ENCODE measurements at regions not wholly inside any gene's neighbourhood (a gene's known extent, or its start where the extent isn't known, plus 50 kb on each side); places are given as distances from the start of the nearest gene placed in this dataset.

GRCh38 chr6:117128052-117128451 lies 137.3 kb upstream of the VGLL2 start:
- H3K4me2 ChIP-seq (ENCODE audit: low read length), result no peak overlapping the region
- H3K27ac ChIP-seq (ENCODE audit: low read depth, low read length), result no peak overlapping the region
- no CpG with 5 or more reads among the region's 1 CpG for WGBS (ENCODE audit: extremely low coverage, insufficient coverage, insufficient read length)
- H3K4ac ChIP-seq (ENCODE audit: low read depth, low read length), result no peak overlapping the region
- no peaks in the 10 kb centered on the region for H3K4me1 ChIP-seq (ENCODE audit: control insufficient read depth in 1 of 2, insufficient read depth in 2 of 2, low read length in 2 of 2)
- H2BK12ac ChIP-seq (ENCODE audit: low read length), result no peak overlapping the region
- H3K79me1 ChIP-seq (ENCODE audit: low read length), result no peaks in the 10 kb centered on the region
- H3K79me2 ChIP-seq (ENCODE audit: control insufficient read depth, insufficient read depth, low read length, poor library complexity), result no peaks in the 10 kb centered on the region
- no peak overlapping the region for H2AFZ ChIP-seq (ENCODE audit: insufficient read depth, low read length, poor library complexity)
- no peak overlapping the region for H3K14ac ChIP-seq (ENCODE audit: low read length)
- H2BK5ac ChIP-seq (ENCODE audit: low read depth, low read length, poor library complexity), result no peak overlapping the region
- H4K12ac ChIP-seq (ENCODE audit: low read depth, low read length), result no peak overlapping the region
- no peaks in the 10 kb centered on the region for H3K9me3 ChIP-seq (ENCODE audit: insufficient read depth, low read depth, low read length)
- no peaks in the 10 kb centered on the region for H3K36me3 ChIP-seq (ENCODE audit: control insufficient read depth in 1 of 2, insufficient read depth in 2 of 2, low read length in 2 of 2)
- DNase-seq, result no peak
- H2AK5ac ChIP-seq (ENCODE audit: low read length), result no peak overlapping the region
- H3K23ac ChIP-seq (ENCODE audit: low read length), result no peak overlapping the region
- no peak overlapping the region for H4K91ac ChIP-seq (ENCODE audit: low read depth, low read length)
- H2BK120ac ChIP-seq (ENCODE audit: insufficient read depth, low read length, poor library complexity), result no peak overlapping the region
- no peak overlapping the region for H4K8ac ChIP-seq (ENCODE audit: low read depth, low read length)
- H3K18ac ChIP-seq (ENCODE audit: low read length), result no peak overlapping the region
- no peak overlapping the region for H3K4me3 ChIP-seq (ENCODE audit: low read depth, low read length)
- no peaks in the 10 kb centered on the region for H3K27me3 ChIP-seq (ENCODE audit: insufficient read depth, low read length)
- H3K9ac ChIP-seq (ENCODE audit: low read length), result no peak overlapping the region

GRCh38 chr6:117130125-117130524 lies 135.2 kb upstream of the VGLL2 start:
- no CpG with 5 or more reads among the region's 2 CpGs for WGBS (ENCODE audit: extremely low coverage, insufficient coverage, insufficient read length)

GRCh38 chr6:117136702-117137101 lies 128.7 kb upstream of the VGLL2 start:
- no peak overlapping the region for H2BK12ac ChIP-seq (ENCODE audit: low read length)
- H3K14ac ChIP-seq (ENCODE audit: low read length), result no peak overlapping the region
- H3K9me3 ChIP-seq (ENCODE audit: insufficient read depth, low read depth, low read length), result no peaks in the 10 kb centered on the region
- no peaks in the 10 kb centered on the region for H3K27me3 ChIP-seq (ENCODE audit: insufficient read depth, low read length)
- H4K12ac ChIP-seq (ENCODE audit: low read depth, low read length), result no peak overlapping the region
- no peak overlapping the region for H4K91ac ChIP-seq (ENCODE audit: low read depth, low read length)
- H3K36me3 ChIP-seq (ENCODE audit: control insufficient read depth in 1 of 2, insufficient read depth in 2 of 2, low read length in 2 of 2), result no peaks in the 10 kb centered on the region
- H3K18ac ChIP-seq (ENCODE audit: low read length), result no peak overlapping the region
- no peak for DNase-seq
- no peaks in the 10 kb centered on the region for H3K79me2 ChIP-seq (ENCODE audit: control insufficient read depth, insufficient read depth, low read length, poor library complexity)
- no peak overlapping the region for H2AFZ ChIP-seq (ENCODE audit: insufficient read depth, low read length, poor library complexity)
- H3K4me3 ChIP-seq (ENCODE audit: low read depth, low read length), result no peak overlapping the region
- H2BK5ac ChIP-seq (ENCODE audit: low read depth, low read length, poor library complexity), result no peak overlapping the region
- H3K23ac ChIP-seq (ENCODE audit: low read length), result no peak overlapping the region
- H3K4me1 ChIP-seq (ENCODE audit: control insufficient read depth in 1 of 2, insufficient read depth in 2 of 2, low read length in 2 of 2), result no peaks in the 10 kb centered on the region
- no CpG with 5 or more reads among the region's 1 CpG for WGBS (ENCODE audit: extremely low coverage, insufficient coverage, insufficient read length)
- no peak overlapping the region for H3K9ac ChIP-seq (ENCODE audit: low read length)
- no peak overlapping the region for H3K27ac ChIP-seq (ENCODE audit: low read depth, low read length)
- H3K4me2 ChIP-seq (ENCODE audit: low read length), result no peak overlapping the region
- H4K8ac ChIP-seq (ENCODE audit: low read depth, low read length), result no peak overlapping the region
- no peaks in the 10 kb centered on the region for H3K79me1 ChIP-seq (ENCODE audit: low read length)
- H3K4ac ChIP-seq (ENCODE audit: low read depth, low read length), result no peak overlapping the region
- H2BK120ac ChIP-seq (ENCODE audit: insufficient read depth, low read length, poor library complexity), result no peak overlapping the region
- no peak overlapping the region for H2AK5ac ChIP-seq (ENCODE audit: low read length)

More at GRCh38 chr6:117130125-117130524, 135.2 kb upstream of the VGLL2 start:
- H3K4me3 ChIP-seq (ENCODE audit: low read depth, low read length), result no peak overlapping the region
- no peaks in the 10 kb centered on the region for H3K79me2 ChIP-seq (ENCODE audit: control insufficient read depth, insufficient read depth, low read length, poor library complexity)
- no peak overlapping the region for H2BK120ac ChIP-seq (ENCODE audit: insufficient read depth, low read length, poor library complexity)
- H3K36me3 ChIP-seq (ENCODE audit: control insufficient read depth in 1 of 2, insufficient read depth in 2 of 2, low read length in 2 of 2), result no peaks in the 10 kb centered on the region
- H3K9me3 ChIP-seq (ENCODE audit: insufficient read depth, low read depth, low read length), result no peaks in the 10 kb centered on the region
- no peak overlapping the region for H4K8ac ChIP-seq (ENCODE audit: low read depth, low read length)
- DNase-seq, result no peak
- no peak overlapping the region for H4K12ac ChIP-seq (ENCODE audit: low read depth, low read length)
- H3K18ac ChIP-seq (ENCODE audit: low read length), result no peak overlapping the region
- H2AFZ ChIP-seq (ENCODE audit: insufficient read depth, low read length, poor library complexity), result no peak overlapping the region
- H3K79me1 ChIP-seq (ENCODE audit: low read length), result no peaks in the 10 kb centered on the region
- no peaks in the 10 kb centered on the region for H3K27me3 ChIP-seq (ENCODE audit: insufficient read depth, low read length)
- no peak overlapping the region for H3K4me2 ChIP-seq (ENCODE audit: low read length)
- H4K91ac ChIP-seq (ENCODE audit: low read depth, low read length), result no peak overlapping the region
- H3K23ac ChIP-seq (ENCODE audit: low read length), result no peak overlapping the region
- no peak overlapping the region for H3K4ac ChIP-seq (ENCODE audit: low read depth, low read length)
- no peak overlapping the region for H3K14ac ChIP-seq (ENCODE audit: low read length)
- no peak overlapping the region for H2BK5ac ChIP-seq (ENCODE audit: low read depth, low read length, poor library complexity)
- H2AK5ac ChIP-seq (ENCODE audit: low read length), result no peak overlapping the region
- H3K27ac ChIP-seq (ENCODE audit: low read depth, low read length), result no peak overlapping the region
- H3K4me1 ChIP-seq (ENCODE audit: control insufficient read depth in 1 of 2, insufficient read depth in 2 of 2, low read length in 2 of 2), result no peaks in the 10 kb centered on the region
- no peak overlapping the region for H2BK12ac ChIP-seq (ENCODE audit: low read length)
- H3K9ac ChIP-seq (ENCODE audit: low read length), result no peak overlapping the region

GRCh38 chr6:117137711-117138110 lies 127.6 kb upstream of the VGLL2 start:
- H3K27me3 ChIP-seq (ENCODE audit: insufficient read depth, low read length), result no peaks in the 10 kb centered on the region
- no peak overlapping the region for H3K4me2 ChIP-seq (ENCODE audit: low read length)
- no peaks in the 10 kb centered on the region for H3K79me1 ChIP-seq (ENCODE audit: low read length)
- H3K23ac ChIP-seq (ENCODE audit: low read length), result no peak overlapping the region
- H2AK5ac ChIP-seq (ENCODE audit: low read length), result no peak overlapping the region
- no peak overlapping the region for H4K8ac ChIP-seq (ENCODE audit: low read depth, low read length)
- no peak for DNase-seq
- H3K4me1 ChIP-seq (ENCODE audit: control insufficient read depth in 1 of 2, insufficient read depth in 2 of 2, low read length in 2 of 2), result no peaks in the 10 kb centered on the region
- H2BK5ac ChIP-seq (ENCODE audit: low read depth, low read length, poor library complexity), result no peak overlapping the region
- no CpG with 5 or more reads among the region's 4 CpGs for WGBS (ENCODE audit: extremely low coverage, insufficient coverage, insufficient read length)
- H3K14ac ChIP-seq (ENCODE audit: low read length), result no peak overlapping the region
- H3K18ac ChIP-seq (ENCODE audit: low read length), result no peak overlapping the region
- no peak overlapping the region for H2AFZ ChIP-seq (ENCODE audit: insufficient read depth, low read length, poor library complexity)
- H4K91ac ChIP-seq (ENCODE audit: low read depth, low read length), result no peak overlapping the region
- H2BK12ac ChIP-seq (ENCODE audit: low read length), result no peak overlapping the region
- H2BK120ac ChIP-seq (ENCODE audit: insufficient read depth, low read length, poor library complexity), result no peak overlapping the region
- no peak overlapping the region for H4K12ac ChIP-seq (ENCODE audit: low read depth, low read length)
- no peak overlapping the region for H3K4ac ChIP-seq (ENCODE audit: low read depth, low read length)
- no peak overlapping the region for H3K4me3 ChIP-seq (ENCODE audit: low read depth, low read length)
- no peaks in the 10 kb centered on the region for H3K79me2 ChIP-seq (ENCODE audit: control insufficient read depth, insufficient read depth, low read length, poor library complexity)
- no peak overlapping the region for H3K27ac ChIP-seq (ENCODE audit: low read depth, low read length)
- H3K9ac ChIP-seq (ENCODE audit: low read length), result no peak overlapping the region
- H3K9me3 ChIP-seq (ENCODE audit: insufficient read depth, low read depth, low read length), result no peaks in the 10 kb centered on the region
- H3K36me3 ChIP-seq (ENCODE audit: control insufficient read depth in 1 of 2, insufficient read depth in 2 of 2, low read length in 2 of 2), result no peaks in the 10 kb centered on the region

Data from trophoblast cell (in vitro differentiated cells and primary cell).